Tibial nerve (tissue), 4 donors: ENCODE measurements at regions not wholly inside any gene's neighbourhood (a gene's known extent, or its start where the extent isn't known, plus 50 kb on each side); places are given as distances from the start of the nearest gene placed in this dataset.

Experiments
- DNase-seq, 2 donors: peaks; one replicate each; pipeline ENCODE4 v3.0.0-alpha.2; 2019; ENCODE audit warnings: low spot score in 2 of 2
- H3K27ac ChIP-seq, 4 donors: fragments of 200-600 bp; sonication (generic) in 3 of 4; one replicate each; pipeline ENCODE4 v1.5.1; 2017 to 2019; ENCODE audit warnings: mild to moderate bottlenecking in 1 of 4
- H3K27me3 ChIP-seq, 2 donors: fragments of 200-600 bp; sonication (generic) in 1 of 2; one replicate each; pipeline versions ENCODE4 v1.5.1 to v1.6.0; 2017 to 2019
- H3K36me3 ChIP-seq, 3 donors: fragments of 200-600 bp; sonication (generic); one replicate each; pipeline ENCODE4 v1.5.1; 2018 to 2019
- H3K4me1 ChIP-seq, 4 donors: fragments of 200-600 bp; sonication (generic) in 3 of 4; one replicate each; pipeline ENCODE4 v1.5.1; 2017 to 2019
- H3K4me3 ChIP-seq, 4 donors: fragments of 200-600 bp; sonication (generic) in 3 of 4; one replicate each; pipeline ENCODE4 v1.5.1; 2017 to 2019; ENCODE audit warnings: mild to moderate bottlenecking in 1 of 4, moderate library complexity in 1 of 4
- H3K9me3 ChIP-seq, 4 donors: fragments of 200-600 bp; sonication (generic) in 3 of 4; one replicate each; pipeline ENCODE4 v1.5.1; 2017 to 2019
- EP300 ChIP-seq, 2 donors: sonication (generic); formaldehyde crosslinking; IDR thresholded peaks; one replicate each; pipeline ENCODE4 v1.6.1; 2017; ENCODE audit warnings: antibody characterized with exemption in 2 of 2, mild to moderate bottlenecking in 1 of 2
- POLR2A ChIP-seq, 2 donors: fragments of 450-650 bp; IDR thresholded peaks; one replicate each; pipeline ENCODE4 v1.6.1; 2017; ENCODE audit warnings: antibody characterized with exemption in 2 of 2, mild to moderate bottlenecking in 2 of 2, moderate library complexity in 2 of 2
- WGBS, 2 donors: methylation state at CpG; one replicate each; pipeline ENCODE4 v1.1.5; 2018; 5-methylcytosine and 5-hydroxymethylcytosine counted together
- TF ChIP-seq, protein P1 (sequence below), 5 experiments: fragments of 200-600 bp in 3 of 5; fragments of 450-650 bp in 2 of 5; sonication (generic) in 3 of 5; IDR thresholded peaks; one replicate each; pipeline ENCODE4 v1.5.1; 2016 to 2019; ENCODE audit warnings: antibody characterized with exemption in 5 of 5, mild to moderate bottlenecking in 3 of 5, moderate library complexity in 2 of 5

DNA sequence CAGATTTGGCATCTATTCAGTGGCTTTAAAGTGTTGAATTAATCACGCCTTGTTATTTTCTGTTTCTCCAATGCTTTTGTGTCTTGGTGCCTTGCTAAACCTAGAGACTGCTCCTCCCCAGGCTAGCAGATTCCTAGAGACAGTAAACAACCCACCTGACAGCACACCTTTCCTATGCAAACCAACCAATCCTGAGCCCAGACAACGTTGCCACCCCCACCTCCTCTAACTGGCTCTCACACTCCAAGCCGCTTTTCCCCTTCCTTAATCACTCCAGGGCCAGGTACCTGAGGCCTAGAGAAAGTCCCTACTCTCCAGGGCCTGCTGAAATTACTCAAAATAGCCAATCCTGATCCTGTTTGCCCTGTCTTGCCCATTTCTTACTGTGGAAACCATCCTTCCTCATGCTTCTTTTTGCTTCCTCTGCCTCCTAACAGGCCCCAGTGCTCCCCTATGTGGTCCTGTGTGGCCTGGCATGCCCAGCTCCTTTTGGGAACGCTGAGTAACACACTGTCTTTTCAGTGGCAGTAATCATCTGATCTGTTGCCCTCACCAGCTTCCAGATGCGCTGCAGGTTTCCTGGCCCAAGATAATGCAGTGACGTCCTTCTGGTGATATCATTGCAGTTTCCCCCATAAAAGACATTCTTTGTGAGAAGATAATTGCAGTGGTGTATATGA, 53.4 kb downstream of the GAS1 start:
- H3K27ac ChIP-seq, result no peak overlapping the region
- TF ChIP-seq, protein P1, sequence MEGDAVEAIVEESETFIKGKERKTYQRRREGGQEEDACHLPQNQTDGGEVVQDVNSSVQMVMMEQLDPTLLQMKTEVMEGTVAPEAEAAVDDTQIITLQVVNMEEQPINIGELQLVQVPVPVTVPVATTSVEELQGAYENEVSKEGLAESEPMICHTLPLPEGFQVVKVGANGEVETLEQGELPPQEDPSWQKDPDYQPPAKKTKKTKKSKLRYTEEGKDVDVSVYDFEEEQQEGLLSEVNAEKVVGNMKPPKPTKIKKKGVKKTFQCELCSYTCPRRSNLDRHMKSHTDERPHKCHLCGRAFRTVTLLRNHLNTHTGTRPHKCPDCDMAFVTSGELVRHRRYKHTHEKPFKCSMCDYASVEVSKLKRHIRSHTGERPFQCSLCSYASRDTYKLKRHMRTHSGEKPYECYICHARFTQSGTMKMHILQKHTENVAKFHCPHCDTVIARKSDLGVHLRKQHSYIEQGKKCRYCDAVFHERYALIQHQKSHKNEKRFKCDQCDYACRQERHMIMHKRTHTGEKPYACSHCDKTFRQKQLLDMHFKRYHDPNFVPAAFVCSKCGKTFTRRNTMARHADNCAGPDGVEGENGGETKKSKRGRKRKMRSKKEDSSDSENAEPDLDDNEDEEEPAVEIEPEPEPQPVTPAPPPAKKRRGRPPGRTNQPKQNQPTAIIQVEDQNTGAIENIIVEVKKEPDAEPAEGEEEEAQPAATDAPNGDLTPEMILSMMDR (IDR thresholded peaks at IDR 0.05), result no peak
- TF ChIP-seq POLR2A (IDR thresholded peaks at IDR 0.05) (no peak), EP300 (IDR thresholded peaks at IDR 0.05) (no peak)
- DNase-seq, result no peak
- 70 to 79% methylated on average over 6 of the region's 6 CpGs for WGBS, 2 donors
- no peaks in the 10 kb centered on the region for H3K4me1 ChIP-seq
- no peaks in the 10 kb centered on the region for H3K36me3 ChIP-seq
- no peak overlapping the region for H3K4me3 ChIP-seq
- no peaks in the 10 kb centered on the region for H3K27me3 ChIP-seq
- no peaks in the 10 kb centered on the region for H3K9me3 ChIP-seq

GRCh38 chr9:86892576-86892975, 54.7 kb downstream of the GAS1 start:
- TF ChIP-seq POLR2A (IDR thresholded peaks at IDR 0.05) (no peak), EP300 (IDR thresholded peaks at IDR 0.05) (no peak)
- TF ChIP-seq, protein P1 (IDR thresholded peaks at IDR 0.05), result no peak
- H3K27me3 ChIP-seq, result no peaks in the 10 kb centered on the region
- WGBS, 2 donors, result 60 to 63% methylated on average over 3 of the region's 3 CpGs
- no peak for DNase-seq
- H3K4me3 ChIP-seq, result no peak overlapping the region
- H3K9me3 ChIP-seq, result no peaks in the 10 kb centered on the region
- H3K27ac ChIP-seq, result no peak overlapping the region
- H3K36me3 ChIP-seq, result no peaks in the 10 kb centered on the region
- H3K4me1 ChIP-seq, result no peaks in the 10 kb centered on the region

DNA sequence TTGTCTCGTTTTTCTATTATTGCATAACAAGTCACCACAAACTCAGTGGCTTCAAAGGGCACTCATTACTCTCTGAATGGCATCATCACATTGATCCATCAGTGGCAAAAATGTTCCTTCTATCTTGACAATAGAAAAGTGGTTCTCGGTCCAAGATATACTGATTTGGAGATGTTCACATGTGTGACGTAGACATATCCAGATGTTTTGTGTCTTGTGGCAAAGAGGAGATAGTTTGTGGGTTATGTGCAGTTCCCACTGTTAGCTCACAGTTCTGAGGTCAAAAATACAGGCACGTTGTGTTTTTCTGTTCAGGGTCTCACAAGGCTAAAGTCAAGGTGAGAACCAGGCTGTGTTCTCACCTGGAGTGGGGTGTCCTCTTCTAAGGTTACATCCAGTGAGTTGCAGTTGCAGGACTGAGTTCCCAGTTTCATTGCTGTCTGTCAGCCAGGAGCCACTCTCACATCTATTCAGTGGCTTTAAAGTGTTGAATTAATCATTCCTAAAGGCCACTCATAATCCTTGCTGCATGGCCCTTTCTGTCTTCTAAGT, 55.3 kb downstream of the GAS1 start:
- Histone ChIP-seq H3K4me1 (no peaks in the 10 kb centered on the region), H3K27me3 (no peaks in the 10 kb centered on the region), H3K36me3 (no peaks in the 10 kb centered on the region), H3K27ac (no peak overlapping the region), H3K4me3 (no peak overlapping the region), H3K9me3 (no peaks in the 10 kb centered on the region)
- WGBS, 2 donors, result 88 to 89% methylated on average over 4 of the region's 4 CpGs
- no peak for DNase-seq
- TF ChIP-seq EP300 (IDR thresholded peaks at IDR 0.05) (no peak), POLR2A (IDR thresholded peaks at IDR 0.05) (no peak)
- TF ChIP-seq, protein P1 (IDR thresholded peaks at IDR 0.05), result no peak

DNA sequence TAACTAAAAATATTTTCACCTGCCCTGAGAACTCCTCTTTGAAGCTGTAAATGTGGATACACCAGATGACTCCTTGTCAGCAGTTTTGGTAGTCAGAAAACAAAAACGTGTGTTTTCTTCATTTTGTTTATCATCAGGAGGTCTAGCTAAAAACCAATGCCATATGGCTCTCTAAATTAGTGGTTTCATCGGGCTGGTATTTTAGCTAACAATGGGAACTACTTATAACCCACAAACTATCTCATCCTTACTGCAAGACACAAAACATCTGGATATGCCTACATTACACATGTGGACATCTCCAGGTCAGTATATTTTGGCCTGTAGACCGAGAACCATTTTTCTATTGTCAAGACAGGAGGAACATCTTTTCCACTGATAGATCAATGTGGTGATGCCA, 56.2 kb downstream of the GAS1 start:
- H3K4me1 ChIP-seq, result no peaks in the 10 kb centered on the region
- no peak overlapping the region for H3K27ac ChIP-seq
- no peaks in the 10 kb centered on the region for H3K9me3 ChIP-seq
- no peak for DNase-seq
- H3K36me3 ChIP-seq, result no peaks in the 10 kb centered on the region
- H3K4me3 ChIP-seq, result no peak overlapping the region
- TF ChIP-seq, protein P1 (IDR thresholded peaks at IDR 0.05), result no peak
- no peak for TF ChIP-seq EP300 (IDR thresholded peaks at IDR 0.05)
- TF ChIP-seq POLR2A (IDR thresholded peaks at IDR 0.05), result no peak
- WGBS, 2 donors, result 49 to 56% methylated on average over 3 of the region's 3 CpGs
- H3K27me3 ChIP-seq, result no peaks in the 10 kb centered on the region

GRCh38 chr9:86885232-86885631, 62.1 kb downstream of the GAS1 start:
- H3K4me1 ChIP-seq, result no peaks in the 10 kb centered on the region
- TF ChIP-seq EP300 (IDR thresholded peaks at IDR 0.05) (no peak), POLR2A (IDR thresholded peaks at IDR 0.05) (no peak)
- TF ChIP-seq, protein P1 (IDR thresholded peaks at IDR 0.05), result no peak
- H3K27me3 ChIP-seq, result no peaks in the 10 kb centered on the region
- no peak overlapping the region for H3K27ac ChIP-seq
- H3K36me3 ChIP-seq, result no peaks in the 10 kb centered on the region
- 63% methylated on average over 5 of the region's 5 CpGs for WGBS, 2 donors
- no peak for DNase-seq
- no peak overlapping the region for H3K4me3 ChIP-seq
- no peaks in the 10 kb centered on the region for H3K9me3 ChIP-seq
